ENCODE measurements at regions not wholly inside any gene's neighbourhood (a gene's known extent, or its start where the extent isn't known, plus 50 kb on each side); places are given as distances from the start of the nearest gene placed in this dataset.

DNA sequence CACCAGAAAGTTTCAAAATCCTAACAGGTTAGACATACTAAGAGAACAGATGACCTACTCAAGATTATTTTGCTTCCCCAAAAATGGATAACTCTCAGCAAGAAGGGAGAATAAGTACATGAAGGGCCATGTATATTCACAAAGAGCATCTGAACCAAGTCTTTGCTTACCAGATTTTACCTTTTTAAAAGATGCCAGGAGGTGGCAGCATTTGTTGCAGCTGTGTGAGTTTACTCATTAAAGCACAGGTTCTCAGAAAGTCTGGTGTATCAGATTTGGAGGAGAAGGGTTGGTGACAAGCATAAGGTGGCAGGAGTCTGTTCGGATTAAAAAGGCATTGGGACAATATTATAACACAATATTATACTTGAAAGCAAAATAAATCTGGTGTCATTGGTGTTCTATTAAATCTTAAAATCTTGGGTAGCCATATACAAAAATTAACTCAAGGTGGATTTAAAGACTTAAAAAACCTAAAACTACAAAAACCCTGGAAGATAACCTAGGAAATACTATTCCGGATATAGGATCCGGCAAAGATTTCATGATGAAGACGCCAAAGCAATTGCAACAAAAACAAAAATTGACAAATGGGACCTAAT, 51.3 kb upstream of the NFKB1 start:
- peak; percentile 69 for DNase-seq
- no peaks in the 10 kb centered on the region for H3K27me3 Mint-ChIP-seq
- H3K36me3 Mint-ChIP-seq: peaks cover 2% of the 10 kb centered on the region
- no peak overlapping the region for H3K27ac Mint-ChIP-seq
- no peak overlapping the region for H3K4me3 Mint-ChIP-seq
- H3K4me1 Mint-ChIP-seq: peaks cover 33% of the 10 kb centered on the region
- H3K9me3 Mint-ChIP-seq: no peaks in the 10 kb centered on the region
- CTCF ChIA-PET: interaction anchor here (1.9 to 2.8 kb wide), 4 partner anchors 129 to 179 kb away, joined by 5 to 21 read pairs (median 9); no protein-coding TSS in a partner anchor

DNA sequence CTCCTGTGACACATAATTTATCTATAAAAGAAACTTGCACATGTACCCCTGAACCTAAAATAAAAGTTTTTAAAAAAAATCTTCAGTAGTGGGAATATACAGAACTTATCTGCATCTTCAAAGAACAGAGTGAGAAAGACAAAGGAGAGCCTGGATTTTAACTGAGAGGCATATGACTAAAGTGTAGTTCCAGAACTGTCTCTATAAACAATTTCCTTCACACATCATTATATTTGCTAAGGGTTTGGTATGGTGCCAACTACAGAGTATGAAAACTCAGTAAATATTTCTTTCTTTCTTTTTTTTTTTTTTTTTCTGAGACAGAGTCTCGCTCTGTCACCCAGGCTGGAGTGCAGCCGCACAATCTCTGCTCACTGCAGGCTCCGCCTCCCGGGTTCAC, 49.9 kb upstream of the NFKB1 start:
- Mint-ChIP-seq H3K9me3 (no peaks in the 10 kb centered on the region), H3K36me3 (peaks cover 2% of the 10 kb centered on the region), H3K4me3 (no peak overlapping the region), H3K27me3 (no peaks in the 10 kb centered on the region), H3K27ac (no peak overlapping the region), H3K4me1 (peaks cover 33% of the 10 kb centered on the region)
- CTCF ChIA-PET: interaction anchor here (1.0 to 1.5 kb wide), 2 partner anchors 173 to 175 kb away, joined by 3 to 7 read pairs; no protein-coding TSS in a partner anchor
- DNase-seq: no peak

Measured in activated naive CD4-positive, alpha-beta T cell treated with anti-CD3 and anti-CD28 coated beads, Interleukin-2, amount 10 ng/mL, durations not matched to agents 7 days and 5 days (primary cell).